A673 (cell line): ENCODE measurements at regions not wholly inside any gene's neighbourhood (a gene's known extent, or its start where the extent isn't known, plus 50 kb on each side); places are given as distances from the start of the nearest gene placed in this dataset.

ENCODE experiments used
- CTCF ChIP-seq: fragments of 300-800, 200-600 bp; sonication (generic); conservative IDR thresholded peaks from 2 replicates; pipeline ENCODE4 v1.5.1; 2017; ENCODE audit warnings: low read depth, mild to moderate bottlenecking, antibody characterized with exemption, low read length, moderate library complexity, mixed read lengths
- EZH2 ChIP-seq: fragments of 200-600 bp; sonication (generic); IDR thresholded peaks from 2 replicates; pipeline ENCODE4 v1.6.1; 2017; ENCODE audit warnings: borderline replicate concordance, low read depth, mild to moderate bottlenecking, mixed read lengths, antibody characterized with exemption, low read length; ENCODE audit not compliant: poor library complexity, severe bottlenecking

DNA sequence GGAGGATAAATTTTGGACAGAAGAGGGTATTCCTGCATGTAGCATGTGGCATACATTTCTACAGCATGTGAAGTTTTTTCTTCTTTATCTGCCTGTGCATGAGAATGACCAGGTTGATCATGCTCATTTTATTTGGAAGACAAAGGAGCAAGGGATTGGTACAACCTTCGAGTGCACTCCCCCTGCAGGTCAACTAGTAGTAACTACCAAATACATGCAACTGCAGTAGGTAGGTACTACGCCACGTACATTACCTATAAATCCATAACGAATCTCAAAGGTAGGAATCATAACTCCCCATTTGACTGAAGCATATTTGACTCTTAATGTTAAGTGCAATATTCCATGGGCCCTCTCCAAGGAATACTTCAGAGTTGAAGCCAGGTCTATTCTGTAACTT, 763.9 kb downstream of the TSN start:
- TF ChIP-seq CTCF, result peak; percentile 45
- no peak for TF ChIP-seq EZH2
